ENCODE measurements at regions not wholly inside any gene's neighbourhood (a gene's known extent, or its start where the extent isn't known, plus 50 kb on each side); places are given as distances from the start of the nearest gene placed in this dataset.

GRCh38 chrX:125681058-125681457 lies 361.4 kb downstream of the TEX13C start:
- ATAC-seq (no peak), DNase-seq (ENCODE audit: low spot score) (no peak), FAIRE-seq (no peak)
- no peak overlapping the region for H2AFZ ChIP-seq (ENCODE audit: low read length)
- no peaks in the 10 kb centered on the region for H3K27me3 ChIP-seq (ENCODE audit: control insufficient read depth in 1 of 2, insufficient read depth in 2 of 2, low read length in 2 of 2)
- no peak for TF ChIP-seq KDM3A (CRISPR knock-in tag; IDR thresholded peaks at IDR 0.05; ENCODE audit: low read depth)
- TF ChIP-seq IKZF5 (CRISPR knock-in tag; IDR thresholded peaks at IDR 0.05) = no peak
- TF ChIP-seq EED (CRISPR knock-in tag; IDR thresholded peaks at IDR 0.05) = no peak
- no peak for TF ChIP-seq ZMYM3 (CRISPR knock-in tag; IDR thresholded peaks at IDR 0.05)
- no peak for TF ChIP-seq ZNF563 (CRISPR knock-in tag; IDR thresholded peaks at IDR 0.05)
- no peak overlapping the region for H3K9ac ChIP-seq (ENCODE audit: insufficient read depth, low read depth, low read length)
- H3K4me1 ChIP-seq (ENCODE audit: insufficient read depth, low read length) = no peaks in the 10 kb centered on the region
- no peak overlapping the region for H3K4me2 ChIP-seq (ENCODE audit: low read depth, low read length)
- no peaks in the 10 kb centered on the region for H4K20me1 ChIP-seq (ENCODE audit: insufficient read depth, low read length)
- BruUV-seq (replicated peaks) = no TSS peak
- WGBS (ENCODE audit: low lambda C conversion rate) = 6% methylated on average over 2 of the region's 2 CpGs
- H3K36me3 ChIP-seq (replicated peaks in 1 of 2; ENCODE audit: control insufficient read depth in 1 of 2, insufficient read depth in 2 of 2, low read length in 2 of 2) = no peaks in the 10 kb centered on the region
- ChIA-PET POLR2A (no interaction called here), CTCF (ENCODE audit: low intra/inter-chr PET ratio, low total read pairs) (no interaction called here)
- intact Hi-C loops (cut with micrococcal nuclease; ENCODE audit: unreplicated experiment) (no loop called here), in situ Hi-C loops (cut with HindIII; ENCODE audit: extremely low pct_ligation_motif_present, low pct_unique_long_range_greater_than_20kb) (no loop called here)
- peaks cover 41% of the 10 kb centered on the region; the same call in 1 of the 2 replicates for H3K9me3 ChIP-seq (ENCODE audit: low read length)
- no peak overlapping the region for H3K4me3 ChIP-seq (replicated peaks in 1 of 3; ENCODE audit: insufficient read depth in 1 of 3, low read depth in 2 of 3, low read length in 3 of 3)
- H3K79me2 ChIP-seq (ENCODE audit: insufficient read depth, low read length) = no peaks in the 10 kb centered on the region
- H3K27ac ChIP-seq (ENCODE audit: extremely low read length, insufficient read depth, low read length) = no peak overlapping the region

- ATAC-seq (no peak), DNase-seq (ENCODE audit: low spot score) (no peak), FAIRE-seq (no peak)
- Histone ChIP-seq H3K4me2 (ENCODE audit: low read depth, low read length) (no peak overlapping the region), H3K4me1 (ENCODE audit: insufficient read depth, low read length) (no peaks in the 10 kb centered on the region), H3K4me3 (replicated peaks in 1 of 3; ENCODE audit: insufficient read depth in 1 of 3, low read depth in 2 of 3, low read length in 3 of 3) (no peak overlapping the region), H3K27me3 (ENCODE audit: control insufficient read depth in 1 of 2, insufficient read depth in 2 of 2, low read length in 2 of 2) (no peaks in the 10 kb centered on the region), H3K36me3 (replicated peaks in 1 of 2; ENCODE audit: control insufficient read depth in 1 of 2, insufficient read depth in 2 of 2, low read length in 2 of 2) (no peaks in the 10 kb centered on the region), H3K9ac (ENCODE audit: insufficient read depth, low read depth, low read length) (no peak overlapping the region), H4K20me1 (ENCODE audit: insufficient read depth, low read length) (no peaks in the 10 kb centered on the region), H3K9me3 (ENCODE audit: low read length) (peaks cover 39% of the 10 kb centered on the region; the same call in 1 of the 2 replicates), H2AFZ (ENCODE audit: low read length) (no peak overlapping the region), H3K79me2 (ENCODE audit: insufficient read depth, low read length) (no peaks in the 10 kb centered on the region), H3K27ac (ENCODE audit: extremely low read length, insufficient read depth, low read length) (no peak overlapping the region)
- intact Hi-C loops (cut with micrococcal nuclease; ENCODE audit: unreplicated experiment) = no loop called here
- in situ Hi-C loops (cut with HindIII; ENCODE audit: extremely low pct_ligation_motif_present, low pct_unique_long_range_greater_than_20kb) = no loop called here
- ChIA-PET POLR2A (no interaction called here), CTCF (ENCODE audit: low intra/inter-chr PET ratio, low total read pairs) (no interaction called here)
- no TSS peak for BruUV-seq (replicated peaks)
- no peak for TF ChIP-seq SETDB1 (CRISPR knock-in tag; IDR thresholded peaks at IDR 0.05; ENCODE audit: borderline replicate concordance)
- TF ChIP-seq ZSCAN9 (CRISPR knock-in tag; IDR thresholded peaks at IDR 0.05; ENCODE audit: borderline replicate concordance) = no peak
- TF ChIP-seq ZNF44 (CRISPR knock-in tag; IDR thresholded peaks at IDR 0.05) = no peak
- no peak for TF ChIP-seq RNF2 (conservative IDR thresholded peaks at IDR 0.05; ENCODE audit: low read depth)
- no peak for TF ChIP-seq AKNA (CRISPR knock-in tag; IDR thresholded peaks at IDR 0.05; ENCODE audit: borderline replicate concordance)
- TF ChIP-seq GPBP1L1 (CRISPR knock-in tag; IDR thresholded peaks at IDR 0.05) = no peak
- no peak for TF ChIP-seq HDAC6 (IDR thresholded peaks at IDR 0.05; ENCODE audit: low read depth, low read length)
- TF ChIP-seq RARA (CRISPR knock-in tag; IDR thresholded peaks at IDR 0.05) = no peak
- TF ChIP-seq SATB2 (CRISPR knock-in tag; IDR thresholded peaks at IDR 0.05) = no peak
These were observed 361.8 kb downstream of the TEX13C start for GRCh38 chrX:125681507-125681906.
